ENCODE measurements at regions not wholly inside any gene's neighbourhood (a gene's known extent, or its start where the extent isn't known, plus 50 kb on each side); places are given as distances from the start of the nearest gene placed in this dataset.

- no peak for TF ChIP-seq POLR2A (IDR thresholded peaks at IDR 0.05)
- no peak for TF ChIP-seq EP300 (IDR thresholded peaks at IDR 0.05)
- no peak for TF ChIP-seq CTCF (IDR thresholded peaks at IDR 0.05)
- WGBS, 2 donors, result 92 to 97% methylated on average over 2 of the region's 2 CpGs
- H3K4me3 ChIP-seq, result no peak overlapping the region
Measured at GRCh38 chr2:67709835-67710234, 312.7 kb downstream of the ETAA1 start.

GRCh38 chr2:67712484-67712883 is 315.4 kb downstream of the ETAA1 start:
- H3K27me3 ChIP-seq, result no peaks in the 10 kb centered on the region
- no peaks in the 10 kb centered on the region for H3K9me3 ChIP-seq
- no peaks in the 10 kb centered on the region for H3K4me1 ChIP-seq
- TF ChIP-seq EP300 (IDR thresholded peaks at IDR 0.05) (no peak), CTCF (IDR thresholded peaks at IDR 0.05) (no peak), POLR2A (IDR thresholded peaks at IDR 0.05) (no peak)
- WGBS, 2 donors, result 40 to 48% methylated on average over 12 of the region's 12 CpGs
- H3K27ac ChIP-seq, result no peak overlapping the region
- DNase-seq (ENCODE audit: low spot score in 2 of 2), result no peak
- no peak overlapping the region for H3K4me3 ChIP-seq
- no peaks in the 10 kb centered on the region for H3K36me3 ChIP-seq

More at GRCh38 chr2:67709835-67710234, 312.7 kb downstream of the ETAA1 start:
- Histone ChIP-seq H3K9me3 (no peaks in the 10 kb centered on the region), H3K36me3 (no peaks in the 10 kb centered on the region), H3K27me3 (no peaks in the 10 kb centered on the region), H3K27ac (no peak overlapping the region), H3K4me1 (no peaks in the 10 kb centered on the region)
- no peak for DNase-seq (ENCODE audit: low spot score in 2 of 2)

- DNase-seq (ENCODE audit: low spot score in 2 of 2), result no peak
- Histone ChIP-seq H3K27me3 (no peaks in the 10 kb centered on the region), H3K27ac (no peak overlapping the region), H3K4me3 (no peak overlapping the region), H3K4me1 (no peaks in the 10 kb centered on the region), H3K36me3 (no peaks in the 10 kb centered on the region), H3K9me3 (no peaks in the 10 kb centered on the region)
- TF ChIP-seq CTCF (IDR thresholded peaks at IDR 0.05) (no peak), POLR2A (IDR thresholded peaks at IDR 0.05) (no peak), EP300 (IDR thresholded peaks at IDR 0.05) (no peak)
- WGBS, 2 donors, result 55% methylated on average over 3 of the region's 3 CpGs
Measured at GRCh38 chr2:67713376-67713775, 316.2 kb downstream of the ETAA1 start.

DNA sequence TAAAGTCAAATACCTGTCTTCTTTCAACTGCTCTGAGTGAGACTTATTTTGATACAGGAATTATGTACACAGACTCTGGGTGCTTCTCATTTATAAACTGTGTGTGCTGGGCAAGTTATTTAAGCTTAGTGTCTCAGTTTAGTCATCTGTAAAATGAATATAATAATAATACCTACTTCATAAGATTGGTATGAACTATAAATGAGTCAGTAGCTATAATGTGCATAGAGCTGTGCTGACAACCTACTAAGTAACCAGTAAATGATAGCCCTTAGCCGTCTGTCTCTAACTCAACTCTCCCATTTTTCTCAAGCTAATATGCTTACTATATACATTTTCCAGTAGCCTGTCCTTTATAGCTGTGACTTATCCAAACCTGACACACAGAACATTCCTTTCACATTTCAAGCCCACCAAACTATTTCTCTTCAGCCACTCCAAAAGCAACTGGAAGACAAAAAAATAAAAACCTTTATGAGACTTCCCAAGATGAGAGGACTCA is 319.8 kb downstream of the ETAA1 start:
- no peak overlapping the region for H3K27ac ChIP-seq
- H3K9me3 ChIP-seq, result no peaks in the 10 kb centered on the region
- no peak overlapping the region for H3K4me3 ChIP-seq
- no peaks in the 10 kb centered on the region for H3K36me3 ChIP-seq
- TF ChIP-seq EP300 (IDR thresholded peaks at IDR 0.05) (no peak), POLR2A (IDR thresholded peaks at IDR 0.05) (no peak), CTCF (IDR thresholded peaks at IDR 0.05) (no peak)
- H3K27me3 ChIP-seq, result no peaks in the 10 kb centered on the region
- WGBS, 2 donors, result 76 to 80% methylated on average over 1 of the region's 1 CpG
- no peaks in the 10 kb centered on the region for H3K4me1 ChIP-seq
- DNase-seq (ENCODE audit: low spot score in 2 of 2), result no peak

- no peaks in the 10 kb centered on the region for H3K36me3 ChIP-seq
- no peak overlapping the region for H3K27ac ChIP-seq
- H3K4me3 ChIP-seq, result no peak overlapping the region
- no peak for TF ChIP-seq CTCF (IDR thresholded peaks at IDR 0.05)
- TF ChIP-seq EP300 (IDR thresholded peaks at IDR 0.05), result no peak
- TF ChIP-seq POLR2A (IDR thresholded peaks at IDR 0.05), result no peak
- no peaks in the 10 kb centered on the region for H3K27me3 ChIP-seq
- no peak for DNase-seq (ENCODE audit: low spot score in 2 of 2)
- no peaks in the 10 kb centered on the region for H3K9me3 ChIP-seq
- H3K4me1 ChIP-seq, result no peaks in the 10 kb centered on the region
Measured at GRCh38 chr2:67717692-67718091, 320.6 kb downstream of the ETAA1 start.

Measured in tibial nerve (tissue), 4 donors.